Stimulated activated CD4-positive, alpha-beta T cell treated with anti-CD3 and anti-CD28 coated beads, Interleukin-12 subunit alpha, Interleukin-12 subunit beta, amount 100 ng/mL, for 24 hours (primary cell): ENCODE measurements at regions not wholly inside any gene's neighbourhood (a gene's known extent, or its start where the extent isn't known, plus 50 kb on each side); places are given as distances from the start of the nearest gene placed in this dataset.

Experiments used
- DNase-seq, 2 experiments: peaks; one replicate each; pipeline ENCODE4 v3.0.0-alpha.2; 2020; ENCODE audit warnings: low read depth in 2 of 2

DNA sequence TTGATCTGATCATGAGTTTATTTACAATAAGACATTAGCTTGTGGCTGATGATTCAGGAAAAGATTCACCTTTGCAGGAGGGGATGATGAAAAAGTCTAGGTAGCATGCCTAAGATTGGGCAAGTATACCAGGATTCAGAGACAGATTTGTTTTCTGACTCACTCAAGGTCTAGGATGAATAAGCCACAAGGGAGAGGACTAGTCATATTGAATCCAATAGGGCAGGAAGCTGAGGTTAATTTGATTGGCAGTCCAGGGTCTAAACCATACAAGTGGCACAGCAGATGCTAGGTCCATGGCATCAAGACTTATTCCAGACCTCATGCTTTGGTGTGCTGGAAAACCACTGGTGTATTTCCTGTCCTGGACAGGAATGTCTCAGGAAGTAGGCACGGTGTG, 1133.4 kb downstream of the XPNPEP1 start:
- no peak for DNase-seq

DNA sequence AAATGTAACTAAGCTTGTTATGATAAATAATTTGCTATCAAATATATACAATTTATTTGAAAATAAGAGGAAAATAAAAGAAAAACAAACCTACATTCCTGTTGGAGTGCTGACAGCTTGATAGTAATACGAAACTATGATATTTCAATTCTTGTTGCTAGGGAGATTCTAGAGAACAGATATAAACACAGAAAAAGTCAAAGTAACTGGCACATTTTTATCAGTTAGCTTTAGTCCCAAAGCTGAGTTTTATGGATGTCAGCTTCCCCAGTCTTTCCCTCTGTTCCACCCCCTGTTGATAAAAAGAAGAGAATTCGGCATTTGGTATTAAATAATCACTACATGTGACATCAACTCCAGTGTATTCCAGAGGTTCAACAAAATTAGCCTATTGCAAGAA, 1134.0 kb downstream of the XPNPEP1 start:
- DNase-seq = no peak

DNA sequence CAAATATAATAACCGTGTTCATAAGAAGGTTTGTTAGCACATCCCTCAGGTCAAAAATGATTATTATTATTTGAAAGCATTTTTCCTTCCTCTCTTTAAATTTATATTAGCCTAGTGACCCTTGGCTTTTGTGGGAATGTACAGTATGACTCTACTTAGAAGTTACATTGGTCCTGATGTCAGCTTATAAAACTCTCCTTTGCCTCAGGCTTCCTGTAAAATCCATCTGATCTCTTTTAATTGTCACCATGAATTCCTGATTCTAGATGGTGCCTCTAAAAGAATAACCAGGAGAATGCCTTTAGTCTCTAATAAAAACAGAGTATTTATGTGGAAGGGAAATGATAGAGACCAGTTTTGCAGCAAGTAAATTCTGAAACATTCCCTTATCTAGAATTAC, 1134.4 kb downstream of the XPNPEP1 start:
- no peak for DNase-seq

DNA sequence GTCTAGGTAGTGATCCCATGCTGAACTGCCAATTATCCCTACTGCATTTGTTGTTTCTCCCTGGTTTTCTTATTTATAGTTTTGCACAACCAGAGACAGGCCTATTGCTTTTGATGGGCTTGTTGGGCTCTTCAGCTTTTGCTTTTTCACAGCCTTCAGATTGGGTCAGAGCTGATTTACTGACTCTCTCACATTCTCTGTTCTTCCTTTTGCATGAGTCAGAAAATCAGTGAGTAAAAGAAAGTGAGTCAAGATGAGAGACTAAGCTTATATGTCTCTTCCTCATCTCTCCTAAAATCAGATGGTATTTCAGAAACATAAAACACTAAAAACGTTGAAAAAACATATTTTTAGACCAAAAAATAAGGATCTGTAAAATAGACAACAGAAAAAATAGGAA, 1135.4 kb downstream of the XPNPEP1 start:
- no peak for DNase-seq

DNA sequence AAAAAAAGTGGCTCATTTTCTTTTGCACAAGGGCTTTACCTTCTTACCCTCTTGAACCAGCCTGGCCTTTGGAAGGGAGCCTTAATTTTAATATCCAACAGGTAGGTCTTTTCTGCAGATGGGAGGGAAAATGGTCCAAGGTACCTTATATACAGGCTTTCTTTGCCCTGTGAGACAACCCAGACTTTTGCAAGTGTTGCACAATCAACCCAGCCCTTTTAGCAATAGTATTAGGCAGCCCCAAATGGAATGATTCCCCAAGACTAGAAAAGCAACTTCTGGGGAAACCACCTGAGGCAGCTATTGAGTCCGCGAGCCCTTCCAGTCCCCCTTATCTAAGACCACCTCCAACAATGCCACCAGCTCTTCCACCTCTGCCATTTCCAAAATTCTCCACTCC, 1138.3 kb downstream of the XPNPEP1 start:
- no peak for DNase-seq

DNA sequence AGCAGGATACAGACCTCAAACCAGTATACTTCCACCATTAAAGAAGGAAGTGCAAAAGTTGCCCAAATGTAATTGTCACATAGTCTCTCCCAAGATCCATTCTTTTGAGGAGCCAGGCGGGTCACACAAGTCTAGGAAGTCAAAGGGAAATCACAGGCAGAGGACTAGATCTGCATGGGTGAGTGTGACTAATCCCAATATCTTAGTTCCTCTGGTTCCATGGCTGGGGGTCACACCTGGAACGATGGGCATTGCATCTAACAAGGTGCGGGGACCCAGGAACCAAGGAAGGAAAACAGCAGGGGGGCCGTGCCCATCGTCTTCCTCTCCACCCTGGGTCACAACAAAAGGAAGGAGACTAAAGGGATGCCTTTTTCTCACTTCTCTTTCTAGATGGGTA, 1138.8 kb downstream of the XPNPEP1 start:
- no peak for DNase-seq

DNA sequence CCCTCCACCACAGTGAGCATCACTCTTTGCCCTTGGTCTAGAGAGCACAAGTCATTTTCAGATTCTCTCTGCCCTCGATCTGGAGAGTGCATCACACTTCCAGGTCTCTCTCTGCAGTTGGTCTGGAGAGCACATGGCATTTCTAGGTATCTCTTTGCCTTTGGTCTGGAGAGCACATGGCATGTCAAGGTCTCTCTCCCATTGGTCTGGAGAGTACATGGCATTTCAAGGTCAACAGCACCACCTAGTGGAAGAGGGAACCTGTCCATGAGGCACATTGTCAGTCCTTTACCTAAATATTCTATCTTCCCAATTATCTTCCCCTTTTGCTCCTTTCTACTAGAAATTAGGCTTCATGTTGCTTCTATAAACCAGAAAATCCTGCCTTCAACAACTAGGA, 1139.4 kb downstream of the XPNPEP1 start:
- DNase-seq = no peak

DNA sequence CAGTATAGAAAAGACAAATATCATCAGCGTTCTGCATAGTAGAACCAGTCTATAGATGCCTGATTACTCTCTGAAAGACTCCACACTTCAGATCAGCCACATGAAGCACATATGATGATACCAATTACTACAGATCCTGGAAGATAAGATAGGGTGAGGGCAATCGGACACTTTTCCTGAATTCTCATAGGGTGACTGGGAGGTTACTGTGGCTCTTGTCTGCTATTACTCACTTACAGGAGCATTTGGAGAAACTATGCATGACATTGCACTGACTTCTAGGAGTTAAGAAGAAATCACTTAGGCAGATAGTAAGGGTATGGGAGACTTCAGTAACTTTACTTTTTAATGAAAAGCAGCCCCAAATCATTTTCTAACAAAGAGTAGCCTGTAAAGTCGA, 1140.9 kb downstream of the XPNPEP1 start:
- no peak for DNase-seq

DNA sequence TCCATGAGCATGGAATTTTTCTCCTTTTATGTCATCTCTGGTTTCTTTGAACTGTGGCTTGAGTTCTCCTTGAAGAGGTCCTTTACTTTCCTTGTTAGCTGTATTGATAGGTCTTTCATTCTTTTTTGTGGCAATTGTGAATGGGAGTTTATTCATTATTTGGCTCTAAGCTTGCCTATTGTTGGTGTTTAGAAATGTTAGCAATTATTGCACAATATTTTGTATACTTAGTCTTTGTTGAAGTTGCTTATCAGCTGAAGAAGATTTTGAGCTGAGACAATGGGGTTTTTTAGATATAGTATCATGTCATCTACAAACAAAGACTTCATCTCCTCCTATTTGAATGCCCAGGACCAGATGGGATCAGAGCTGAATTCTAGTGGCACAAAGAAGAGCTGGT, 1143.8 kb downstream of the XPNPEP1 start:
- DNase-seq = no peak

DNA sequence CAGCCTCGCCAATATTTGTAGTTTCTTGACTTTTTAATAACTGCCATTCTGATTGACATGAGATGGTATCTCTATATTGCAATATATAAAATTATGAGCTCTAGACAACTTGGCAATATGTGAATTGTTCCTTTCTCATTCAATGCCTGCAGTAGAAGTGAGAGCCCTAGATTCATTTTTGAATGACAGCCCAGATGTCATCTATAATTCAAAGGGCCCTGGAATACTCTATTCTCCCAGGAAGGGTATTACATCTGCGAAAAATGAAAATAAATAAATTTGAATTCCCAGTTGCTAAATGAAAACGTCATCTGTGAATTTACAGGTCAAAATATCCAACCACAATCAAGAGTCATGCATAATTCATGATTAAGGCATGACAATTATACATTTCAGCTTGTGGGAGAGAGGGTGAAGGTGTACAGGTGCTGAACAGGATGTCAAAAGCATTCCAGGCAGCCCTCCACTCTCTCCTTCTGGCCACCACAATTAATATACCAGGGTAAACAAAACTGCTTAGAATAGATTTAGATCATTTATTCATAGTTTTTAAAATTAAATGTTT, 1147.3 kb downstream of the XPNPEP1 start:
- DNase-seq = no peak

DNA sequence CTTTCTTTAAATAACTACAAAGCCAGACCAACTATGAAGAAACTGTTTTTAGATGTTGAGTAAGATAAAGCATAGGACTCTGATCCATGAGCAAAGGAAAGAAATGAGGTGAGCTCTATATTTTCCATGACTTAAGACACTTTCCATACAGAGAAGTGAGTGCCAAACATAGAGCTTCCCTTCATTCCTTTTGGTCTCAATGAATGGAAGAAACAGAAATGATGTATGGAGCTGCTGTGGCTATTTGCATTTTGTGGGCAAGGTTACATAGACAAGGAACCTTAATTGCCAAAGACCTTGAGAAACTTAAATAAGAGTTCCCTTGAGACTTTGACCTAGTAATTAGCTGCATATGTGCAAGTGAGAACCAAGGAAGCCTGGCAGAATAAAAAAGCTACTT, 1152.2 kb downstream of the XPNPEP1 start:
- no peak for DNase-seq

DNA sequence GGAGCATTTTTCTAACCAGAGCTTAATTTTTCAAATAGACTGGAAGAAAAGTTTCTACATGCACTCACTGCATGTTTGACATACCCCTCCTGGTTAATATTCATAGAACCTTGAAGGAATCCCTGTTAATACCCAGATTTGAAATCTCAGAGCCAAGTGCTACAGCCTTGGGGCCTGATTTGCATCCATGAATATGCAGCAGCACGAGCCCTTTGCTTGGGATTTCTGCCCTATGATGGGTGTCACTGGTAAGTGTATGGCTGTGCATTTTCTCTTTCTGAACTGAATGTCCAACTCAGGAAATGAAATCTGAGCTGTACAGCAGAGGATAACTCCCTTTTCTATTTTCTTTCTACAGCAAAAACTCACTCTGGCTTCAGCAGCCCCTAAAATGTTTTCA, 1157.5 kb downstream of the XPNPEP1 start:
- DNase-seq = no peak

DNA sequence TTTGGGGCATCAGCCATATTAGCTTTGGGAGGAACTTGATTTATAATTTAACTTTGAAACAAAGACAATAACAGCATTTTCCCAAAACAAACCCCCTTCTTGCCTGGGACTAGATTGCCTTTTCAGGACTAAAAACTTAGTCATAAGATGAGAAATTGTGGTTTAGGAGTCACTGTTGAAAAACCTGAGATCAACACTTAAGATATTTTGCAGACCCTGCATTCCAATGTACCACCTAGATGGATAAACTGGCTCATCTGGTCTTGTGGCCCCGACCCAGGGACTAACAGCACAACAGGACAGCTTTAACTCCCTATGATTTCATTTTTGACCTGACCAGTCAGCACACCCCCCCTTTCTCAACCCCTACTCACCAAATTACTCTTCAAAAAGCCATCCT, 1165.4 kb downstream of the XPNPEP1 start:
- no peak for DNase-seq

DNA sequence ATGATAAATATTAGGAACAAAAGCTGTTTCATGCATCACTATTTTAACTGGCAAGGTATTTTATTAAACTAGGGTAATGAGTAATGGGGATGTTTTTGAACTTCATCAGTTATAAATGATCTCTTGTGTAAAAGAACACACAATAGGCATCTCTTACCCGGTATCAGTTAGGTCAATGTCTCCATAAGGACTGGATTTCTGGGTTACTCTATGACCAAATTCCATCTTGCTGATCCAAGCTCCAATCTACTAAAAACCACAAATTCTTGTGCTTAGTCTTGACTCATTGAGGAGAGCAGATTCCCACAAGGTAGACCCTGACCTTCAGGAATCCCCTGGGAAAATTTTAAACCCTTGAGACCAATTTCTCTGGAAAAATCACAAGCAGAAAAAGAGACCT, 1167.7 kb downstream of the XPNPEP1 start:
- DNase-seq = no peak

DNA sequence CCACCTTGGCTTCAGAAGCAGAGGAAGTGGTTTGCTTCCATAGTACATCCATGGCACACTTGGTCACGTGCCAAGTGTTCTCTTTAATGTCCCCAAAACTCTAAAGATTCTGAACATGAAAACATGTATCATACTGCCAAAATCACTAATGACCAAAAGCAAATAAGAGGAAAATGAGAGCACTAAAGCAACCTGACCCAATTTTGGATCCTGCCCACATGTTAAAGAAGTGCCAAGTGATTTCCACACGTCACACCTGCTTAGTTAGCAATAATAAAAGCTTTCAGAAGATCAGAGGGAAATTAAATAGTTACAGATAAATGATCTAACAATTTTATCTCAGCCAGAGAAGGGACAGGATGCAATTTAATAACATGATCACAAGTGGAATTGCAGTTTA, 1170.0 kb downstream of the XPNPEP1 start:
- DNase-seq = no peak

DNA sequence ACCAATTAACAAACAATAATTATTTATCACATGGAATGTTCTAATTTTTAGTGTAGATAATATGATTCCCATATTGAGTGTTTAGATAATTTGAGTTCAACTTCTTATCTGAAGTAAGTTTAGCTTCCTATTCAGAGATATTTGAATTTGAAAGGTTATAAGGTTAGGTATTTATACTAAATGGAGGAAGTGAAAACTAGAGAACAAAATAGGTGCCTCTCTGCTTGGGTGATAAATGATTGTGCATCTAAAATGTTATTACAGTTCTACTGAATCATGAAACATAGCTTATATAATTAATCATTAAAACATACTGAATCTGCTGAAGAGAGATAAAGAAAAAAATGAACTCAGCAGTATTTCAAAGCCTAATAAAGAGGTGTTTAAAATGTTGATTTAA, 1174.3 kb downstream of the XPNPEP1 start:
- no peak for DNase-seq

DNA sequence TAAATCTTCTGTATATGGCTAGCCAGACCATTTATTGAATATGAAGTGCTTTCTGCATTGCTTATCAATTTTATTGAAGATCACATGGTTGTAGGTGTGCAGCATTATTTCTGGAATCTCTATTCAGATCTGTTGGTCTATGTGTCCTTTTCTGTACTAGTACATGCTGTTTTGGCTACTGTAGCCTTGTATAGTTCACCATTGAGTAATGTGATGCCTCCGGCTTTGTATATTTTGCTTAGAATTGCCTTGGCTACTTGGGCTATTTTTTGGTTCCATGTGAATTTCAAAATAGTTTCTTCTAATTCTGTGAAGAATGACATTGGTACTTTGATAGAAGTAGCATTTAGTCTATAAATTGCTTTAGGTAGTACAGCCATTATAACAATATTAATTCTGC, 1187.2 kb downstream of the XPNPEP1 start:
- DNase-seq = no peak

DNA sequence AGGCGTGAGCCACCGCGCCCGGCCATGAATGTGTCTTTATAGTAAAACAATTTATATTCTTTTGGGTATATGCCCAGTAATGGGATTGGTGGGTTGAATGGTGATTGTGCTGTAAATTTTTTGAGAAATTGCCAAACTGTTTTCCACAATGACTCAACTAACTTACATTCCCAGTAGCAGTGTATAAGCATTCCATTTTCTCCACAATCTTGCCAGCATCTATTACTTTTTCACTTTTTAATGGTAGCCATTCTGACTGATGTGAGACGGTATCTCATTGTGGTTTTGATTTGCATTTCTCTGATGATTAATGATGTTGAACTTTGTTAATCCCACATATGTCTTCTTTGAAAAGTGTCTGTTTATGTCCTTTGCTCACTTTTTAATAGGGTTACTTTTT, 1187.9 kb downstream of the XPNPEP1 start:
- DNase-seq = no peak

DNA sequence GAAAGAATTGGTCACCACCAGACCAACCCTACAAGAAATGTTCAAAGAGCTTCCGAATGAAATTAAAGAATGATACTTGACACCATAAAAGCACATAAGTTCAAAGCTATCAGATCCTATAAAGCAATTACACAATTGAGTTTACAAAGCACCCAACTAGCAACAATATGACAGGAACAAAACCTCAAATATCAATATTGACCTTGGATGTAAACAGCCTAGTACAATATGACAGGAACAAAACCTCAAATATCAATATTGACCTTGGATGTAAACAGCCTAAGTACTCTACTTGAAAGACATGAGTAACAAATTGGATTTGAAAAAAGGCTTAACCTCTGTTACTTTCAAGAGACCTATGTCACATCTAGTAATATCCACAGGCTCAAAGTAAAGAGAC, 1201.4 kb downstream of the XPNPEP1 start:
- no peak for DNase-seq

DNA sequence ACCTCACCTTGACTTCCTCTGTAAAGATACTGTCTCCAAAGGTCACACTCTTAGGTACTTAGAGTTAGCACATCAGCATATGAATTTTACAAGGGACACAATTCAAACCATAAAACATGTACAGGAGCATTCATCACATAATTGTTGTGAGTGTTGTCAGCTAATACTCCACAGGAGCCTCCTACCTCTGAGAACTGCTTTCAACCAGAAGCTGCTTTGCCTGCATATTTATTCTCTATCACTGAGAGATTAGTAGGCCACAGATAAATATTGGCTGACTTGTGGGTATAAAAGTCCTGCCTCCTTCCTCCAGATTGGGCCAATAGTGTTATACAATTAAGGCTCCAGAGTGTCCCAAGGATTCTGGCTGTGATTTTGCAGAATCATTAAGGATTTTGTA, 1207.0 kb downstream of the XPNPEP1 start:
- no peak for DNase-seq

DNA sequence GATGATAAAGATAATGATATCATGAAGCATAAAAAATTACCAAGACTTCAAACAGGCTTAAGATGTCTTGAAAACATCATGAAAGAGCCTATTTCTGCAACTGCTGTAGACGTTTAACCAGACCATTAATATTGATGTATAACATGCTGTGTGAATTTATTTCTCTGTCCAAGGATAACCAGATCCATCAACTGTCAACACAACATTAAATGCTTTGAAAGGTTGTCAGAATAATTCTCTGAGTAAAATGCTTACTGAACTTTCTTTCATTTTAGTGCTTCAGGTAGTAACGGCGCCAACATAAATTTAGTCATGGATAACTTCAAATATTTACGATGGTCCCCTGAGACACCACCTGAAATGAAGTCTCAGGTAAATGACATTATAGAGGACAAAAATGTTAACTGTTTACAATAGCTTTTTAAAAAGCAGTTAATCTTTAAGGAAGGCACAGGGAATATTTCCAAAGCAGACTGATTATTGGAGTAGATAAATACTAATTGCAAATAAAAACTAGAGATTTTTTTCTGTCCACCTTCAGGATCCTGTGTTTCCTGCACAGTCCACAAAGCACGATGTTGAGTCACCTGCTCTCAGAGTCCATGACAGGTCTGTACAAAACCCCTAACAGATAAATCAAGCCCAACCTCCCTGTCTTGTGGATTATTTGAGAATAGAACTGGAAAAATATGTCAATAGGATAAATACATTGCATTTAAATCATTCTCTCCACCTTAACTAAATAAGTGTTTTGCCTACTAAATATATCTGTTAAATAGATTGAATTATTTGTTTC, 1213.2 kb downstream of the XPNPEP1 start:
- no peak for DNase-seq

DNA sequence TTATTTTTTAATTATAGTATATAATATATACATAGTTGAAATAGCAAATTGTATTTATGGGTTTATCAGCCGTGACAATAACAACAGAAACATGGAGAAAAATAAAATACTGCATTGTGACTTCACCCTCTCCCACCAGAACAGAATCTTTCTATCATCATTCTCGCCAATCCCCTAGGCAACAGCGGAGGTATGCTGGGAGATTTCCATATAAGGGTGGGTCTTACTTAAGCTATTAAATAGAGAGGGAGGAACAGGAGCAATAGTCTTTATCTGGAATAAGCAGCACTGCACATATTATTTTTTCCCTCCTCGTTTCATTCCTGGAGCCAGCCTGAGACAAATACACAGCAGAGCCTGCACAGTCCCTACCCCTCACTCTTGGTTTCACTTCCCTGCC, 1214.9 kb downstream of the XPNPEP1 start:
- no peak for DNase-seq

DNA sequence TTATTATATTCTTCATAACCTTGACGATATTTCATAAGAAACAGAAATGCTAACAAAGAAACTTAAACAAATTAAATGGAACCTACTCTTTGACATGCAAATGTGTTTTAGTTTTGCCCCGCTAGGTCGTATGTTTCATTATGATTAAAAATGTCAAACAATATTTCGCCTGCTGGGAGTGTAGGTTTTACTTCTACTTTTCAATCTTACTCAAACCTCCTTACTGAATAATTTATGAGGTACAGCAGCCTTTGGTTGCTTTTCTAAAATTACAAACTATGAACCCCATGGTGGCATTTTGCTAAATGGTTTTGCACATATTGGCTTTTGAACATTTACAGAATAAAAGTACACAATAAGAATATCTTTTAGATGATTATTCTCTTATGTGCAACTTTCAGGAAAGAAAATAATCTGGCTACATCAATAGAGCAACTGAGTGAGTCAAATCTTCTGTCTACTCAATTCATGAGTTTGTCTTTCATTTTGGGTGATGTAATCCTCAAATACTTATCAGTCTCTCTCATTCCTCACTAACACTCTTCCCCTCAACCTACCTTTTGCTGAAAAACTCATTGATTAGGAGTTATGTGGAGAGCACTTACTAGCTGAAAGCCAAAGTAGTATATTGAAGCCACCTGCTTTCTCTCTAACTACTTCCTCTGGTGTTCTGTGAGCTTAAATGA, 1226.4 kb downstream of the XPNPEP1 start:
- no peak for DNase-seq
